ENCODE measurements at regions not wholly inside any gene's neighbourhood (a gene's known extent, or its start where the extent isn't known, plus 50 kb on each side); places are given as distances from the start of the nearest gene placed in this dataset.

DNA sequence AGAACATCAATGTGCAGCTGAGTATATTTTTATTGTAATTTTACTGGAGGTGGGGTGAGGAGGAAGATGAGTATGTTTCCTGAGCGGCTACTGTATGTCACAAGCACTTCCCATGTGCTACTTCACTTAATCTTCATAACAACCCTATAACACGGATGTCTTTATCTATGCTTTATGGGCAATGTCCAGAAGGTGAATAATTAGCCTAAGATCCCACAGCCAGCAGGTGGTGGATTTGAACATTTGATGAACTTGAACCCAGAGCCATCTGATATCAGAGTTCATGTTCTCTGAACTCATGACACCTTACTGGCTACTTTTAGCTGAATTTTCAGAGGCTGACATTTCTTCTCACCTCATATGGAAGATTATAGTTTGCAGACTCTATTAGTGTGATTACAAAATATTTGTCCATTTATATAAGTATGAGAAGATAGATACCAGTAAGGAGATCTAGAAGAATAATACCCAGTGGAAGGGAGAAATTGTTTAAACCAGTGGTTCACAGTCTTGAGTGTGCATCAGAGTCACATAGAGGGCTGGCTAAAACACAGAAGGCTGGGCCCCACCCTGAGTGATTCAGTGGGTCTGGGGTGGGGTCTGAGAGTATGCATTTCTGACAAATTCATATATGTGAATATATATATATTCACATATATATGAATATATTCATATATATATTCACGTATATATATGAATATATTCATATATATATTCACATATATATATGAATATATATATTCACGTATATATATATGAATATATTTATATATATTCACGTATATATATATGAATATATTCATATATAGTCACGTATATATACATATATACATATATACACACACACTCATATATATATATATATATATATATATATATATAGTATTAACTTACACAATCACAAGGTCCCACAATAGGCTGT is 164.4 kb upstream of the NR3C1 start:
- Histone ChIP-seq H4K5ac (ENCODE audit: insufficient read length, low read depth, low read length) (no peak overlapping the region), H3K4me2 (ENCODE audit: insufficient read depth, insufficient read length, low read length) (no peak overlapping the region), H2BK120ac (ENCODE audit: low read depth, low read length, poor library complexity, severe bottlenecking) (no peak overlapping the region), H2BK12ac (ENCODE audit: insufficient read length, low read depth, low read length) (no peak overlapping the region), H2BK20ac (ENCODE audit: low read depth, low read length, poor library complexity, severe bottlenecking) (no peak overlapping the region), H3K9me3 (ENCODE audit: control insufficient read depth, low read depth, low read length) (no peaks in the 10 kb centered on the region), H3K23ac (ENCODE audit: insufficient read length, low read depth, low read length) (no peak overlapping the region), H3T11ph (ENCODE audit: low read length) (no peak overlapping the region), H3K23me2 (ENCODE audit: insufficient read length, low read depth, low read length, poor library complexity, severe bottlenecking) (no peaks in the 10 kb centered on the region), H3K79me2 (ENCODE audit: insufficient read depth, low read length) (no peaks in the 10 kb centered on the region), H2BK15ac (ENCODE audit: low read depth, low read length) (no peak overlapping the region), H3K4me1 (ENCODE audit: insufficient read depth, low read length) (no peaks in the 10 kb centered on the region), H3K4ac (ENCODE audit: low read depth, low read length) (no peak overlapping the region), H3K9ac (ENCODE audit: extremely low read depth, insufficient read length, low read length) (no peak overlapping the region), H2AK5ac (ENCODE audit: insufficient read length, low read length) (no peak overlapping the region), H3K27ac (ENCODE audit: insufficient read length, low read depth, low read length) (no peak overlapping the region), H3K14ac (ENCODE audit: insufficient read depth, low read length) (no peak overlapping the region), H2BK5ac (ENCODE audit: insufficient read length, low read length) (no peak overlapping the region), H2AFZ (ENCODE audit: low read length) (no peak overlapping the region), H4K8ac (replicated peaks; ENCODE audit: insufficient read length, low read depth, low read length) (no peak overlapping the region), H4K20me1 (ENCODE audit: control insufficient read depth, insufficient read depth, insufficient read length) (no peaks in the 10 kb centered on the region), H4K91ac (ENCODE audit: insufficient read length, low read depth, low read length) (no peak overlapping the region), H3K18ac (ENCODE audit: insufficient read length, low read depth, low read length) (no peak overlapping the region), H3K79me1 (ENCODE audit: insufficient read depth, low read depth, low read length, poor library complexity, severe bottlenecking) (no peaks in the 10 kb centered on the region), H3K27me3 (ENCODE audit: insufficient read depth, low read length) (no peaks in the 10 kb centered on the region), H3K56ac (ENCODE audit: insufficient read length, low read depth, low read length) (no peak overlapping the region)
- H3K9me3 Mint-ChIP-seq: no peaks in the 10 kb centered on the region
- TF ChIP-seq, protein P1, sequence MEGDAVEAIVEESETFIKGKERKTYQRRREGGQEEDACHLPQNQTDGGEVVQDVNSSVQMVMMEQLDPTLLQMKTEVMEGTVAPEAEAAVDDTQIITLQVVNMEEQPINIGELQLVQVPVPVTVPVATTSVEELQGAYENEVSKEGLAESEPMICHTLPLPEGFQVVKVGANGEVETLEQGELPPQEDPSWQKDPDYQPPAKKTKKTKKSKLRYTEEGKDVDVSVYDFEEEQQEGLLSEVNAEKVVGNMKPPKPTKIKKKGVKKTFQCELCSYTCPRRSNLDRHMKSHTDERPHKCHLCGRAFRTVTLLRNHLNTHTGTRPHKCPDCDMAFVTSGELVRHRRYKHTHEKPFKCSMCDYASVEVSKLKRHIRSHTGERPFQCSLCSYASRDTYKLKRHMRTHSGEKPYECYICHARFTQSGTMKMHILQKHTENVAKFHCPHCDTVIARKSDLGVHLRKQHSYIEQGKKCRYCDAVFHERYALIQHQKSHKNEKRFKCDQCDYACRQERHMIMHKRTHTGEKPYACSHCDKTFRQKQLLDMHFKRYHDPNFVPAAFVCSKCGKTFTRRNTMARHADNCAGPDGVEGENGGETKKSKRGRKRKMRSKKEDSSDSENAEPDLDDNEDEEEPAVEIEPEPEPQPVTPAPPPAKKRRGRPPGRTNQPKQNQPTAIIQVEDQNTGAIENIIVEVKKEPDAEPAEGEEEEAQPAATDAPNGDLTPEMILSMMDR (conservative IDR thresholded peaks at IDR 0.05): no peak
- no peaks in the 10 kb centered on the region for H3K4me1 Mint-ChIP-seq
- no peaks in the 10 kb centered on the region for H3K36me3 Mint-ChIP-seq (ENCODE audit: insufficient read depth in 1 of 3, low read depth in 3 of 3)
- H3K4me3 Mint-ChIP-seq: no peak overlapping the region
- WGBS (ENCODE audit: extremely low coverage, insufficient read length, low lambda C conversion rate): no CpG with 5 or more reads among the region's 6 CpGs
- no peak overlapping the region; a peak in 1 of 7 replicates for H3K27ac Mint-ChIP-seq
- H3K27me3 Mint-ChIP-seq (ENCODE audit: low read depth): no peaks in the 10 kb centered on the region
- no peak for DNase-seq

All from H9 (cell line).